Lower lobe of right lung (tissue), 2 donors: ENCODE measurements at regions not wholly inside any gene's neighbourhood (a gene's known extent, or its start where the extent isn't known, plus 50 kb on each side); places are given as distances from the start of the nearest gene placed in this dataset.
"Not testable (repeated sequence)": the region's sequence is repeated elsewhere in the genome, so short reads cannot be mapped to it uniquely, and the experiment has no call there.

Experiments
- ATAC-seq, 2 donors: fragments of 200-7000 bp; cut with Tn5 transposase; one replicate each; pipeline ENCODE4 v1.9.1; 2020 to 2022; ENCODE audit warnings: mild to moderate bottlenecking in 2 of 2, moderate library complexity in 2 of 2
- DNase-seq: peaks from one replicate; pipeline ENCODE4 v3.0.0-alpha.2; 2020
- H3K27ac ChIP-seq: fragments of 200-600 bp; one replicate; pipeline ENCODE4 v1.8.0; 2022
- H3K27me3 ChIP-seq: fragments of 200-600 bp; one replicate; pipeline ENCODE4 v1.8.0; 2022; ENCODE audit warnings: low read depth
- H3K36me3 ChIP-seq: fragments of 200-600 bp; one replicate; pipeline ENCODE4 v1.8.0; 2022; ENCODE audit warnings: mild to moderate bottlenecking
- H3K4me1 ChIP-seq: fragments of 200-600 bp; one replicate; pipeline ENCODE4 v1.8.0; 2022
- H3K4me3 ChIP-seq: fragments of 200-600 bp; one replicate; pipeline ENCODE4 v1.8.0; 2022; ENCODE audit warnings: mild to moderate bottlenecking
- H3K9me3 ChIP-seq: fragments of 200-600 bp; one replicate; pipeline ENCODE4 v1.8.0; 2022
- intact Hi-C: fragments of 100-400 bp; cut with DNase I; formaldehyde crosslinking; loops from one replicate; pipeline ENCODE4 v1.11.0; 2022
- TF ChIP-seq, protein P1 (sequence below): fragments of 200-600 bp; IDR thresholded peaks from one replicate; pipeline ENCODE4 v1.8.0; 2022; ENCODE audit warnings: antibody characterized with exemption, mild to moderate bottlenecking
- donor health status: DM: no; HTN: yes; CAD: no; lungs with severe emphysema.

GRCh38 chr9:2424619-2425033 lies 197.0 kb upstream of the VLDLR start:
- H3K27ac ChIP-seq, result no peak overlapping the region
- H3K4me1 ChIP-seq, result peaks cover 8% of the 10 kb centered on the region
- ATAC-seq, result peak; percentile 44 to 54
- no peaks in the 10 kb centered on the region for H3K27me3 ChIP-seq
- no peak overlapping the region for H3K4me3 ChIP-seq
- TF ChIP-seq, protein P1, sequence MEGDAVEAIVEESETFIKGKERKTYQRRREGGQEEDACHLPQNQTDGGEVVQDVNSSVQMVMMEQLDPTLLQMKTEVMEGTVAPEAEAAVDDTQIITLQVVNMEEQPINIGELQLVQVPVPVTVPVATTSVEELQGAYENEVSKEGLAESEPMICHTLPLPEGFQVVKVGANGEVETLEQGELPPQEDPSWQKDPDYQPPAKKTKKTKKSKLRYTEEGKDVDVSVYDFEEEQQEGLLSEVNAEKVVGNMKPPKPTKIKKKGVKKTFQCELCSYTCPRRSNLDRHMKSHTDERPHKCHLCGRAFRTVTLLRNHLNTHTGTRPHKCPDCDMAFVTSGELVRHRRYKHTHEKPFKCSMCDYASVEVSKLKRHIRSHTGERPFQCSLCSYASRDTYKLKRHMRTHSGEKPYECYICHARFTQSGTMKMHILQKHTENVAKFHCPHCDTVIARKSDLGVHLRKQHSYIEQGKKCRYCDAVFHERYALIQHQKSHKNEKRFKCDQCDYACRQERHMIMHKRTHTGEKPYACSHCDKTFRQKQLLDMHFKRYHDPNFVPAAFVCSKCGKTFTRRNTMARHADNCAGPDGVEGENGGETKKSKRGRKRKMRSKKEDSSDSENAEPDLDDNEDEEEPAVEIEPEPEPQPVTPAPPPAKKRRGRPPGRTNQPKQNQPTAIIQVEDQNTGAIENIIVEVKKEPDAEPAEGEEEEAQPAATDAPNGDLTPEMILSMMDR, result no peak
- H3K9me3 ChIP-seq, result no peaks in the 10 kb centered on the region
- no peaks in the 10 kb centered on the region for H3K36me3 ChIP-seq
- DNase-seq, result no peak
- intact Hi-C loops, result no loop called here

DNA sequence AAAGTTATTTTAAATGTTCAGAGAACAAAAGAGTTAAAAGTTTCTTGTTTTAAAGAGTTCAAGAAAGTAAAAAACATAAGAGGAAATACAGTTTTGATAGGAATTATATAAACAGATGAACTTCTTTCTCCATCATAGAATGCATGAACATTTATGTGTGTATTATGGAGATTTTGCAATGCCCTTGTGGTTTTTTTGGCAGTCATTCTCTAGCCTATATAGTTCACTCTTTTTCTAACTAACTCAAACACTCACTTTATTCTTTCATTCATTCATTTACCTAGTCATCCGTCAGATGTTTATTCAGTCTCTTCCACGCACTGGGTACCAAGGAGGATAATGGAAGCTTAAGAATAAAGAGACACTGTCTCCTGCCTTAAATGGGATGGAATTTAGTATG lies 195.9 kb upstream of the VLDLR start:
- H3K27me3 ChIP-seq, result no peaks in the 10 kb centered on the region
- H3K4me3 ChIP-seq, result no peak overlapping the region
- no peaks in the 10 kb centered on the region for H3K36me3 ChIP-seq
- TF ChIP-seq, protein P1, result no peak
- H3K9me3 ChIP-seq, result no peaks in the 10 kb centered on the region
- intact Hi-C loops, result no loop called here
- DNase-seq, result no peak
- peaks cover 8% of the 10 kb centered on the region for H3K4me1 ChIP-seq
- no peak overlapping the region for H3K27ac ChIP-seq
- no peak for ATAC-seq

DNA sequence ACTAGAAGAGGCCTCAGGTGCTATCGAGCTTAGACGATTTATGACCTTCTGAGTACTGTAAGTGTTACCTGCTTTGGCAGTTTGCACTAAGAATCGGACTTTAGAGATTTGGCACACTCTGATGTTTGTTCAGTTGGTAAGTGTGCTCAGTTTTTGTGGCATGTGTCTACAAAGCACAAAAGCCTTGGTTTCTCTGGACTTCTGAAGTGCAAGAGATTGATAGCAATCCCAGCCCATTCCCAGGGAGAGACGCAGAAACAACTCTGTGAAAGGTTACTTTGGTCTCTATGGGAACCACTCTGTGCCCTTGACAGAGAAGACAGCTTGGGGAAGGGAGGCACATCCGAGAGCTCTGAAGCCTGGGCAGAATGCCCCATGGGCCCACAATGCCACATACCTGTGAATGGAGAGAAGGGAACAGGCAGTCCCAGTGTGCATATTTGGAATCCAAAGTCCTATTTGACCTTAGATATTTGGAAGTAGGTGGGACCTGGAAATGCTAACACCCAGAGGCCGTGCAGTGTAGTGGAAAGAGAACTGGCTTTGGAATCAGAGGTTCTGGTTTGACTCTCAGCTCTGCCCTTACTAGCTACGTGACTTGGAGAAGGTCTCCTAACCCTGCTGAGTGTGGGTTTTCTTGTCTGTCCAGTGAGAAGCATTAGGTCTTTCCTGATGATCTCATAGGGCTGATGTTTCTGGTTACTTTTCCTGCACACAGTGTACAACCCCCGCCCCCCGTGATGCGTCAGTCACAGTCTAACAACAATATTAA lies 194.3 kb upstream of the VLDLR start:
- Histone ChIP-seq H3K27ac (peak overlapping the region; percentile 27), H3K4me3 (no peak overlapping the region), H3K4me1 (peaks cover 8% of the 10 kb centered on the region), H3K36me3 (no peaks in the 10 kb centered on the region), H3K9me3 (no peaks in the 10 kb centered on the region), H3K27me3 (no peaks in the 10 kb centered on the region)
- TF ChIP-seq, protein P1, result no peak
- ATAC-seq, result peak; percentile 88 to 91
- DNase-seq, result peak; percentile 65
- intact Hi-C loops, result no loop called here

DNA sequence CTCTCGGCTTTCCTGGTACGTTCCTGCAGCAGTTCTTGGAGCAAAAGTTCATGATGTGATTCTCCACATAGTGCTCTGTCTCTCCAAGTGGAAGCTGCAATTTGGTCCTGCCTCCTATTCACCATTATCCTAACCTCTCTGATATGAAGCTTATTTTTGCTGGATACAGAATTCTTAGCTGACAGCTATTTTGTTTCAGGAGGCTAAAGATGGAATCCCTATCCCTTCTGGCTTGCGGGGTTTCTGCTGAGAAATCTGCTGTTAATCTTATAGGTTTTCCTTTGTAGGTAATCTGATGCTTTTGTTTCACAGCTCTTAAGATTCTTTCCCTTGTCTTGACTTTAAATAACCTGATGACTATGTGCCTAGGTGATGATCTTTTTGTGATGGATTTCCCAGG lies 181.6 kb upstream of the VLDLR start:
- TF ChIP-seq, protein P1, result no peak
- no peaks in the 10 kb centered on the region for H3K36me3 ChIP-seq
- no peak overlapping the region for H3K4me3 ChIP-seq
- H3K27ac ChIP-seq, result no peak overlapping the region
- no peak for DNase-seq
- intact Hi-C loops, result no loop called here
- ATAC-seq, result no peak
- H3K27me3 ChIP-seq, result no peaks in the 10 kb centered on the region
- no peaks in the 10 kb centered on the region for H3K4me1 ChIP-seq
- H3K9me3 ChIP-seq, result peaks cover 5% of the 10 kb centered on the region

GRCh38 chr9:2443933-2444332 lies 177.7 kb upstream of the VLDLR start:
- intact Hi-C loops, H3K4me1 ChIP-seq, H3K27me3 ChIP-seq: not testable (repeated sequence)

GRCh38 chr9:2448193-2448738 lies 173.3 kb upstream of the VLDLR start:
- DNase-seq, result no peak
- Histone ChIP-seq H3K4me3 (no peak overlapping the region), H3K4me1 (no peaks in the 10 kb centered on the region), H3K27me3 (no peaks in the 10 kb centered on the region), H3K36me3 (no peaks in the 10 kb centered on the region), H3K9me3 (no peaks in the 10 kb centered on the region), H3K27ac (no peak overlapping the region)
- ATAC-seq, result no peak
- intact Hi-C loops, result no loop called here
- TF ChIP-seq, protein P1, result no peak

More at GRCh38 chr9:2443933-2444332, 177.7 kb upstream of the VLDLR start:
- H3K4me3 ChIP-seq, ATAC-seq, DNase-seq, H3K9me3 ChIP-seq, H3K27ac ChIP-seq, H3K36me3 ChIP-seq: not testable (repeated sequence)
